ENCODE measurements at regions not wholly inside any gene's neighbourhood (a gene's known extent, or its start where the extent isn't known, plus 50 kb on each side); places are given as distances from the start of the nearest gene placed in this dataset.
A peak's percentile ranks its signal among the peaks of the same experiment; 100 is the strongest.

DNA sequence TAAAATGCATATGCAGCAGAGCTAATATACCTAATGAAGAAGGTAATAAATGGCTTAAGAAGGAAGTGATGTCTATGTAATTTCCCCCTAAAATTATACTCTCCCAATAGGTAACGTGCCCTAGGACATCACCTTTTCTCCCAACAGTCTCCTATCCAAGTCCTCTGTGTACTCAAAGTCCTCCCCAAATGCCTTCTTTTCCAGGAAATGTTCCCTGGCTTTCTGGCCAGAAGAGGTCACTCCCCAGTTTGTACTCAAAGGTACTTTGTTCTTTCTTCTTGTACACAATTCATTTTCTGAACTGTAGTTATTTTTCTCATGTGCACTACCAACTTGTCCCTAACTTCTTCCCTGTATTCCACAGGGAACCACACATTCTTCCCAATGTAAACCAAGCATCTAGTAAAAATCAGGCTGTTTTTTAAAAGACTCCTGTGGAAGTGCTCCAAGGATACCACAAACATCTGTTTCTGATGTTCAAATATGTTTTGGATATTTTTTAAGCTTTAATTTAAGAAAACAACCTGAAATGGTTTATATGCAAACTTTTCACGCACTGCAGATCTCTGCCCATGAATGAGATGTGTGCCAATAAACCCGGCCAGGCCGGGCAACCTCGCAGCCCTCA is 262.3 kb upstream of the KLF14 start:
- DNase-seq (ENCODE audit: low spot score), result peak; percentile 40

GRCh38 chr7:130996833-130997231 is 262.8 kb upstream of the KLF14 start:
- DNase-seq (ENCODE audit: low spot score), result peak; percentile 88

GRCh38 chr7:130998993-130999602 is 265.1 kb upstream of the KLF14 start:
- no peak for DNase-seq (ENCODE audit: low spot score)

GRCh38 chr7:130999926-131000325 is 265.9 kb upstream of the KLF14 start:
- DNase-seq (ENCODE audit: low spot score), result no peak

DNA sequence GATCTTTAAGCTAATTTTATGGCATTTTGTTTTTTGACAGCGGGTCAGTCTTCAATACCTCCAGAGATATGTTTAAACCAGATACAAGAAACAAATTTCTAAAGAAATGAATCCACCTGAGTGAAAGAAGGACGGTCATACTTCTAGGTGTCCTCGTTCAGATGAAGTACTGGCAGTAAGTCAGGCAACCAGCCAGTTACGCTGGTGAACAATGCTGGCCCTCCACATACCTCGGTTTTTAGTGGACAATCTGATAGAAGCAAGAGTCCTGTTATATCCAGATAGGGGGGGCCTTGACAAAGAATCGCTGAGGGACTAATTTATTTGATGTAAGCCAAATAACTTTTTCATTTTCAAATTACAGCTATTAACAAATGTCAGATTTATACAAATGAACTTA is 266.4 kb upstream of the KLF14 start:
- DNase-seq (ENCODE audit: low spot score), result no peak

DNA sequence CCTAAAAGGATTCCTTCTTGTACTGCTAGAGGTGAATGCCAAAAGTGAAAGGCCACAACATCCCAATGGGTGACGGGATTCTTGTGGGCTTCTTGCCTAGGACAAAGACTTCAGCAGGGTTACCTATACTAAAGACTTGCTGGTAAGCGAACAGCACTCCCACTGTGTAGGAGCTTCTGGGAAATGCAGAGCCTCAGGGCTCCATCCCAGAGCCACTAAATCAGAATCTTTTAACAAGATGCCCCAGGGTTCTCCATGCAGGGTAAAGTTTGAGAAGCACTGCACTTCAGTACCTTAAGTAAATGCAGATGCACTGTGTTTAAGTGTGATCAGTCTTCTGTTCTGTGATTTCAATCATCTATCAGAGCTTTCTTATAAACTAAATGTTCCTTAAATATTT is 266.9 kb upstream of the KLF14 start:
- no peak for DNase-seq (ENCODE audit: low spot score)

GRCh38 chr7:131002600-131002999 is 268.6 kb upstream of the KLF14 start:
- DNase-seq (ENCODE audit: low spot score), result no peak

- no peak for DNase-seq (ENCODE audit: low spot score)
These were observed 269.6 kb upstream of the KLF14 start for GRCh38 chr7:131003634-131004033.

- no peak for DNase-seq (ENCODE audit: low spot score)
These were observed 270.4 kb upstream of the KLF14 start for GRCh38 chr7:131004371-131004770.

- DNase-seq (ENCODE audit: low spot score), result peak; percentile 87
These were observed 273.7 kb upstream of the KLF14 start for GRCh38 chr7:131007439-131008330.

DNA sequence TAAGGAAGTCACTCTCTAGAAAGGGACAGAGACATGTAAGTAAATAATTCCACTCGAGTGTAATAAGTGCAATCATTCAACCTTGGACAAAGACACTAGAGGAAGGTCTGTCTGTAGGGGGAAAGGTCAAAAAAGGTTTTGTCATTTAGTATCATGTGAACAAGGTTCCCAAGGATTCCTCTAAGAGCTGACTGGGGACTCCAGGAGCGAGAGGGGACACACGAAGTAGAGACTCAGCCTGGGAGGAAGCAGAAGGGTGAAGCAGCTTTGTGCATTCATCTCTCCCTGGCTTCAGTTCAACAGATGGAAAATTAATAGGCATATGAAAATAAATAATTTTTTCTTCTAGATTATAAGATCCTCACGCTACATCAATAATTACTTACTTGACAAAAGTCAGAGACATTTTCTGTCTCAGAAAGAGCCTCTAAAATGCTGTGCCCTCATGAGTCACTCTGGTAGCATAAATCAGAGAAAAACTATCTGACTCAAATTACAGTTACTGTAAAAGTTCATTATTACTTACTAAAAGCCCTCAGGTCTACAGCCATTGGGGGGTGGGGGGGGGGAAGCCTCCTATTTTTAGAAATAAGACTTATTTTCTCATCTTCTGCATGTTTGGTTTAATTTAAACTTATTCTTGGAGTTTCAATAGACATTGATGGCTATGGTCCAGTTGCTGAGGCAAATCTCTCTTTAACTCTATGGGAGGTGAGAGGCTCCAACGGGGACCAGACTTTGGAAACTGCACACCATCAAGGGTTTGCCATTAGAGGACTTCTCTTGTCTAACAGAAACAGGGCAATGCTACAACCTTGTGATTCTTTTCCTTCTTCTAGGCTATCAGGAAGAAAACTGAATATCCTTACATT is 275.1 kb upstream of the KLF14 start:
- DNase-seq (ENCODE audit: low spot score), result no peak

DNA sequence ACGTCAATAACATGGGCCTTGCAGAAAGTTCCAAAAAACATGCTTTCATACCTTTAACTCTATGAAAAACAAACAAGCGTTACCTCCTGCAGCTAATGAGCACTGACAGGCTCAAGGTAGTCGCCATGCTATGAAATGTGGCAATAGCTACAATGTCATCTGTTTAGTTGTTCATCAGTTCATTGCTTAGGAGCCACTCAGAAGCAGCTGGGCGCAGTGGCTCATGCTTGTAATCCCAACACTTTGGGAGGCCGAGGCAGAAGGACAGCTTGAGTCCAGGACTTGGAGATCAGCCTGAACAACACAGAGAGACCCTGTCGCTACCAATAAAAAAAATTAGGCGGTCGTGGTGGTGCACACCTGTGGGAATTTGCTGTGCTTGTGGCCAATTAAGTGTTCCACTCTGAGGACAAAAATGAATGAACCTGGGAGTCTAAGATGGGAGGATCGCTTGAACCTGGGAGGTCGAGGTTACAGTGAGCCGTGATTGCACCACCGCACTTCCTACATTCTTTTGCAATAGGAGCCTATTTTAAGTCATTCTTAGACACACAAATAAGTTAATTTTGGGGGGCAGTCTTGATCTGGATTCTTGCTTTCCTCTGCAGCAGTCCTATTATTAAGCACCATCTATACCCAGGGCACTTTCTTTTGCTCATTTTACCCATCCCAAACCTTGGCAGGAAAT is 276.2 kb upstream of the KLF14 start:
- DNase-seq (ENCODE audit: low spot score), result no peak

DNA sequence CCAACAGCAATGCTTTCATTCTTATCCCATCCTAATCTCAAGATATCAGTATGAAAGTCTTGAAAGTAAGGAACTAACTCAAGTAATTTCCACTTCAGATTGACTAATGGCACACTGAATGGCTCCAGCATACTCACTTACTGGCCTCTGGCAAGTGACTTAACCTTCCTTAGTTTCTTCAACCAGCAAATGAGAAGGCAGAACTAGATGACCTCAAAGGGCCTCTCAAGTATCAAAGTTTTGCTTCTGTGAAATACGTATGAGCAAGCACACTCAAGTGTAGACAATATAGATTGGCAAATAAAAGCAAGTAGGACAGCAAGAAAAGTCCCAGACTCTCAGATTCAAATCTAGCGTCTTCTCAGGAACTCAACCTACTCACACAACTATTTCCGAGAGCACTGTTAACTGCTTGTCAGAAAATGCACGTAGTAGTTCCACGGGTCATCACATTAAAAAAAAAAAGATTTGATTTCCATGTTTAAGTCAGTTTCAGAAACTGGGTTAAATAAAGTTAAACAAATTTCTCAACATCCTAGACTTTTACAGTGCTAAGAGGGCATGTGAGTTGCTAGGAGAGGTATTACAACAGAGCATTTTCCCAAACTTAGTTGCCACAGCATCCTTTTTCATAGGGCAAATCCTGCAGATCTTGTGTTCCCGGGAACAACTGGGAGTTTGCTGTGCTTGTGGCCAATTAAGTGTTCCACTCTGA is 276.9 kb upstream of the KLF14 start:
- DNase-seq (ENCODE audit: low spot score), result no peak

- DNase-seq (ENCODE audit: low spot score), result no peak
These were observed 277.4 kb upstream of the KLF14 start for GRCh38 chr7:131011432-131011742.

DNA sequence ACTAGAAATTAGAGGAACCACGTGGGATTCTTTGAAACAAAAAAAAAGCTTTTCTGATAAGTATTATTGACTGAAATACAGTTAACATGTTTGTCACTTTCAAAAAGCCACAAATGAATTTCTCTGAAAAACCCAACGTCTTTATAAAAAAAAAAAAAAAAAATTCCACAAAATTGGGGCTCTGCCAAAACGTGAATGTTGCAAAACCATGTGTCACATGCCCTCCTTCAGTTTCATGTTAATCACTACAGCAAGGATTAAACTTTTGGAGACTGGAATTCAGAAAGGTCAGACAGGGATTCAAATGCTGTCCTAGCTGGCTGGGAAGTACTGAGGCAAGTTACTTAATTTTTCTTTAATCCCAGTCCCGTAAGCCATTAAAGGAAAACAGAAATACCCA is 278.0 kb upstream of the KLF14 start:
- no peak for DNase-seq (ENCODE audit: low spot score)

GRCh38 chr7:131012477-131013031 is 278.5 kb upstream of the KLF14 start:
- DNase-seq (ENCODE audit: low spot score), result no peak

DNA sequence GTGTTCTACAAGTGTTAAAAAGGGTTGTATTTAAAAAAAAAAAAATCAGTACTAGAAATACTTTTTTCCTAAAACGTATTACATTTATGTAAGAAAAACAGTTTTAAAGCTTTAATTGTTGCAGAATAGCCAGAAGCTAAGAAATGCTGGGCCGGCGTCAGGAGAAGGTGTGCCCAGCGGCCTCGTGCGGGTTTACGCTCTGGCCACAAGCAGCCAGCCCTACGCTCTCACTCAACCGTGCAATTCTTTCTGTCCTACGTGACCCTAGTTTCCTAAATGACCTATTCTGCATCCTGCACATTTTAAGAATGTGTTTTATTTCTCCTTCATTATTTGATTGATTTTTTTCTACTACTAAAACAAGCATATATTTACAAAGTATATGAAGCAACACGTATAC is 279.7 kb upstream of the KLF14 start:
- DNase-seq (ENCODE audit: low spot score), result no peak

- DNase-seq (ENCODE audit: low spot score), result no peak
These were observed 281.1 kb upstream of the KLF14 start for GRCh38 chr7:131014906-131015656.

DNA sequence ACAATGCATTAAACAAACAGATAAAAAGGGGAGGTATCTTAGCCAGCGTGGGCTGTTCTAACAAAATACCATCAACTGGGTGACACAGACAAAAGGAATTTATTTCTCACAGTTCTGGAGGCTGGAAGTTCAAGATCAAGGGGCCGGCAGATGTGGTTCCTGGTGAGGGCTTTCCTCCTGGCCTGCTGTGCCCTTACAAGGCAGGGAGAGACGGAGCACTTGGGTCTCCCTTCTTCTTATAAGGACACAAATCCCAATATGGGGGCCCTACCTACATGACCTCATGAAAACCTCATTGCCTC is 281.6 kb upstream of the KLF14 start:
- DNase-seq (ENCODE audit: low spot score), result no peak

DNA sequence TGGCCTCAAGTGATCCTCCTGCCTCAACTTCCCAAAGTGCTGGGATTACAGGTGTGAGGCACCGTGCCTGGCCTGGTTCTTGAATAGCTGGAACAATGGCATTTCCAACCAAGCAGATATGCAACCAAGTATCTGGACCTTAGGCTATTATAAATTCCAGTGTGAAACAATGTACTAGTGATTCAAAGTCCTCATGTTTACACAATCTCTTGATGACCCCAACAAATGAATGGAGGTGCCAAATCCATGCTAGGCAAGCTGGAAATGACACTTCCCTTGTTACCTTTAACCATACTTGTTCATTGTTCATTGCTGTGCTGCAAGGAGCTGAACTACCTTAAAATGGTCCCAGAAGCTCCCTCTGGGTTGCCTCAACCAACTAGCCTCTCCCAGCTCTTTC is 282.2 kb upstream of the KLF14 start:
- DNase-seq (ENCODE audit: low spot score), result no peak

All from mucosa of gallbladder (tissue), 1 donor.